ENCODE measurements at regions not wholly inside any gene's neighbourhood (a gene's known extent, or its start where the extent isn't known, plus 50 kb on each side); places are given as distances from the start of the nearest gene placed in this dataset.
A peak's percentile ranks its signal among the peaks of the same experiment; 100 is the strongest.

DNA sequence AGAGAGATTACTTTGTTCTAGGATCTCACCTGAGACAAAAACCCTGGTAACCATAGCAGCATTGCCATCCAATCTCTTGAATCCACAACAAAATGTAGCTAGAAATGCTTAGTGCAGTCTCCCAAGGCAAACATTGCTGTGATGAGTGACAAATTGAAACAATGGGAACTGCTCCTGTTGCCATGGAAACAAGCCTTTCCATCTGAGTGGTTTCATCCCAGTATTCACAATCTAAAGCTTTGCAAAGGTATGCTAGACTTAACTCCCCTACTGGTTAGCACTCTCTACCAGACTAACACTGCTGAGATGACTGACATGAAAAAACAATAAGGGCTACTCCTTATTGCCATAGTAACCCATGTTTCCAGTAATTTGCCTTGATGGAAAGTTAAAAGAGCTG lies 172.6 kb upstream of the CNTN3 start:
- no peak overlapping the region for H2BK5ac ChIP-seq (ENCODE audit: low read depth, low read length, poor library complexity)
- peak; percentile 91 to 100 for DNase-seq
- H3K79me2 ChIP-seq (ENCODE audit: control insufficient read depth, insufficient read depth, low read length, poor library complexity), result no peaks in the 10 kb centered on the region
- no peak overlapping the region for H3K4me3 ChIP-seq (ENCODE audit: low read depth, low read length)
- H4K12ac ChIP-seq (ENCODE audit: low read depth, low read length), result no peak overlapping the region
- no peak overlapping the region for H3K23ac ChIP-seq (ENCODE audit: low read length)
- no peak overlapping the region for H4K8ac ChIP-seq (ENCODE audit: low read depth, low read length)
- H2BK120ac ChIP-seq (ENCODE audit: insufficient read depth, low read length, poor library complexity), result no peak overlapping the region
- no peak overlapping the region for H2AFZ ChIP-seq (ENCODE audit: insufficient read depth, low read length, poor library complexity)
- H3K9ac ChIP-seq (ENCODE audit: low read length), result no peak overlapping the region
- H3K27me3 ChIP-seq (ENCODE audit: insufficient read depth, low read length), result no peaks in the 10 kb centered on the region
- H3K79me1 ChIP-seq (ENCODE audit: low read length), result no peaks in the 10 kb centered on the region
- H3K18ac ChIP-seq (ENCODE audit: low read length), result no peak overlapping the region
- H3K9me3 ChIP-seq (ENCODE audit: insufficient read depth, low read depth, low read length), result no peaks in the 10 kb centered on the region
- no peaks in the 10 kb centered on the region for H3K4me1 ChIP-seq (ENCODE audit: control insufficient read depth in 1 of 2, insufficient read depth in 2 of 2, low read length in 2 of 2)
- no peak overlapping the region for H3K27ac ChIP-seq (ENCODE audit: low read depth, low read length)
- no peak overlapping the region for H4K91ac ChIP-seq (ENCODE audit: low read depth, low read length)
- no peaks in the 10 kb centered on the region for H3K36me3 ChIP-seq (ENCODE audit: control insufficient read depth in 1 of 2, insufficient read depth in 2 of 2, low read length in 2 of 2)
- H3K4me2 ChIP-seq (ENCODE audit: low read length), result no peak overlapping the region
- H2BK12ac ChIP-seq (ENCODE audit: low read length), result no peak overlapping the region
- no peak overlapping the region for H2AK5ac ChIP-seq (ENCODE audit: low read length)
- H3K4ac ChIP-seq (ENCODE audit: low read depth, low read length), result no peak overlapping the region
- no peak overlapping the region for H3K14ac ChIP-seq (ENCODE audit: low read length)

GRCh38 chr3:74771401-74771800 lies 156.9 kb upstream of the CNTN3 start:
- Histone ChIP-seq H4K12ac (ENCODE audit: low read depth, low read length) (no peak overlapping the region), H3K27ac (ENCODE audit: low read depth, low read length) (no peak overlapping the region), H2BK12ac (ENCODE audit: low read length) (no peak overlapping the region), H2AK5ac (ENCODE audit: low read length) (no peak overlapping the region), H3K9me3 (ENCODE audit: insufficient read depth, low read depth, low read length) (no peaks in the 10 kb centered on the region), H3K23ac (ENCODE audit: low read length) (no peak overlapping the region), H3K79me1 (ENCODE audit: low read length) (no peaks in the 10 kb centered on the region), H4K91ac (ENCODE audit: low read depth, low read length) (no peak overlapping the region), H2BK120ac (ENCODE audit: insufficient read depth, low read length, poor library complexity) (no peak overlapping the region), H3K18ac (ENCODE audit: low read length) (no peak overlapping the region), H3K9ac (ENCODE audit: low read length) (no peak overlapping the region), H2BK5ac (ENCODE audit: low read depth, low read length, poor library complexity) (no peak overlapping the region), H3K4ac (ENCODE audit: low read depth, low read length) (no peak overlapping the region), H3K27me3 (ENCODE audit: insufficient read depth, low read length) (no peaks in the 10 kb centered on the region), H3K4me2 (ENCODE audit: low read length) (no peak overlapping the region), H4K8ac (ENCODE audit: low read depth, low read length) (no peak overlapping the region), H3K79me2 (ENCODE audit: control insufficient read depth, insufficient read depth, low read length, poor library complexity) (no peaks in the 10 kb centered on the region), H3K36me3 (ENCODE audit: control insufficient read depth in 1 of 2, insufficient read depth in 2 of 2, low read length in 2 of 2) (no peaks in the 10 kb centered on the region), H3K4me3 (ENCODE audit: low read depth, low read length) (no peak overlapping the region), H2AFZ (ENCODE audit: insufficient read depth, low read length, poor library complexity) (no peak overlapping the region), H3K14ac (ENCODE audit: low read length) (no peak overlapping the region), H3K4me1 (ENCODE audit: control insufficient read depth in 1 of 2, insufficient read depth in 2 of 2, low read length in 2 of 2) (no peaks in the 10 kb centered on the region)
- no peak for DNase-seq
- no CpG with 5 or more reads among the region's 2 CpGs for WGBS (ENCODE audit: extremely low coverage, insufficient coverage, insufficient read length)

DNA sequence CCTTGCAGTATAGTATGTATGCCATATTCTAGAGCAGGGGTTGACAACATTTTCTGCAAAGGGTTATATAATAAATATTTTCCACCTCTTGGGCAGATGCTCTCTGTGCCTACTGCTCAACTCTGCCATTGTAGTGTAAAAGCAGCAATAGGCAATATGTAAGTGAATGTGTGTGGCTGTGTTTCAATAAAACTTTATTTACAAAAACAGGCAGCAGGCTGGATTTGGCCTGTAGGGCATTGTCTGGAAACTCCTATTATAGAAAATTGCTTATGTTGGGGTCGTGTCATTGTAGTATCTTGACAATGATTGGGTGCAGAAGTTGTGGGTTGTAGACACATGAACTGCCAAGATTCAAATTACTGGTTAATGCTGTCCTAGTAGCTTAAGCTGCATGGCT lies 153.6 kb upstream of the CNTN3 start:
- no peak overlapping the region for H3K4me2 ChIP-seq (ENCODE audit: low read length)
- WGBS (ENCODE audit: extremely low coverage, insufficient coverage, insufficient read length), result no CpG with 5 or more reads among the region's 1 CpG
- no peak overlapping the region for H4K12ac ChIP-seq (ENCODE audit: low read depth, low read length)
- H2BK12ac ChIP-seq (ENCODE audit: low read length), result no peak overlapping the region
- no peaks in the 10 kb centered on the region for H3K79me2 ChIP-seq (ENCODE audit: control insufficient read depth, insufficient read depth, low read length, poor library complexity)
- no peak overlapping the region for H4K91ac ChIP-seq (ENCODE audit: low read depth, low read length)
- H3K4me3 ChIP-seq (ENCODE audit: low read depth, low read length), result no peak overlapping the region
- no peak overlapping the region for H2AK5ac ChIP-seq (ENCODE audit: low read length)
- H3K4me1 ChIP-seq (ENCODE audit: control insufficient read depth in 1 of 2, insufficient read depth in 2 of 2, low read length in 2 of 2), result no peaks in the 10 kb centered on the region
- DNase-seq, result no peak
- no peak overlapping the region for H2BK5ac ChIP-seq (ENCODE audit: low read depth, low read length, poor library complexity)
- no peaks in the 10 kb centered on the region for H3K9me3 ChIP-seq (ENCODE audit: insufficient read depth, low read depth, low read length)
- no peaks in the 10 kb centered on the region for H3K27me3 ChIP-seq (ENCODE audit: insufficient read depth, low read length)
- H3K36me3 ChIP-seq (ENCODE audit: control insufficient read depth in 1 of 2, insufficient read depth in 2 of 2, low read length in 2 of 2), result no peaks in the 10 kb centered on the region
- H3K27ac ChIP-seq (ENCODE audit: low read depth, low read length), result no peak overlapping the region
- H2BK120ac ChIP-seq (ENCODE audit: insufficient read depth, low read length, poor library complexity), result no peak overlapping the region
- no peak overlapping the region for H3K23ac ChIP-seq (ENCODE audit: low read length)
- H4K8ac ChIP-seq (ENCODE audit: low read depth, low read length), result no peak overlapping the region
- no peaks in the 10 kb centered on the region for H3K79me1 ChIP-seq (ENCODE audit: low read length)
- H2AFZ ChIP-seq (ENCODE audit: insufficient read depth, low read length, poor library complexity), result no peak overlapping the region
- no peak overlapping the region for H3K18ac ChIP-seq (ENCODE audit: low read length)
- H3K4ac ChIP-seq (ENCODE audit: low read depth, low read length), result no peak overlapping the region
- no peak overlapping the region for H3K14ac ChIP-seq (ENCODE audit: low read length)
- no peak overlapping the region for H3K9ac ChIP-seq (ENCODE audit: low read length)

DNA sequence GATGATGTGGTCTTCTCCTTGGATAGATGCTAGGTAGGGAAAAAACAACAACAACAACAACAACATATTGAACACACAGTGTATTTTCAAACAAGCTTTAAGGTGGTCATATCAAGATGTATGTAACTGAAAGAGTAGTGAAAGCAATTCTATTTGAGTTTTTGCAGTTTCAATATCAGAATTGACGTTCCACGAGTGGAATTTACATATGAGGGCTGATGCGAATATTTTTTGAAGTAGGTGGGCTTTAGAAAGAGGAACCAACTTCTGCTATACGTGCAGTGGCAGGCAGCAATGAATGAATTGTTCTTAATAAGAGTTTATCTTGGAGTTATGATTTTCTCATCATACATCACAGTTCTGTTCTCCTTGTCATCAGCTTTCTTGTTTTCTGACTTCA lies 151.9 kb upstream of the CNTN3 start:
- Histone ChIP-seq H3K4me1 (ENCODE audit: control insufficient read depth in 1 of 2, insufficient read depth in 2 of 2, low read length in 2 of 2) (no peaks in the 10 kb centered on the region), H3K4me2 (ENCODE audit: low read length) (no peak overlapping the region), H4K8ac (ENCODE audit: low read depth, low read length) (no peak overlapping the region), H3K23ac (ENCODE audit: low read length) (no peak overlapping the region), H3K79me2 (ENCODE audit: control insufficient read depth, insufficient read depth, low read length, poor library complexity) (no peaks in the 10 kb centered on the region), H2BK120ac (ENCODE audit: insufficient read depth, low read length, poor library complexity) (no peak overlapping the region), H3K27ac (ENCODE audit: low read depth, low read length) (no peak overlapping the region), H3K36me3 (ENCODE audit: control insufficient read depth in 1 of 2, insufficient read depth in 2 of 2, low read length in 2 of 2) (no peaks in the 10 kb centered on the region), H4K12ac (ENCODE audit: low read depth, low read length) (no peak overlapping the region), H3K18ac (ENCODE audit: low read length) (no peak overlapping the region), H3K14ac (ENCODE audit: low read length) (no peak overlapping the region), H2AFZ (ENCODE audit: insufficient read depth, low read length, poor library complexity) (no peak overlapping the region), H3K79me1 (ENCODE audit: low read length) (no peaks in the 10 kb centered on the region), H2BK12ac (ENCODE audit: low read length) (no peak overlapping the region), H3K4me3 (ENCODE audit: low read depth, low read length) (no peak overlapping the region), H3K9me3 (ENCODE audit: insufficient read depth, low read depth, low read length) (no peaks in the 10 kb centered on the region), H3K9ac (ENCODE audit: low read length) (no peak overlapping the region), H2BK5ac (ENCODE audit: low read depth, low read length, poor library complexity) (no peak overlapping the region), H3K4ac (ENCODE audit: low read depth, low read length) (no peak overlapping the region), H2AK5ac (ENCODE audit: low read length) (no peak overlapping the region), H4K91ac (ENCODE audit: low read depth, low read length) (no peak overlapping the region), H3K27me3 (ENCODE audit: insufficient read depth, low read length) (no peaks in the 10 kb centered on the region)
- no CpG with 5 or more reads among the region's 4 CpGs for WGBS (ENCODE audit: extremely low coverage, insufficient coverage, insufficient read length)
- DNase-seq, result no peak

DNA sequence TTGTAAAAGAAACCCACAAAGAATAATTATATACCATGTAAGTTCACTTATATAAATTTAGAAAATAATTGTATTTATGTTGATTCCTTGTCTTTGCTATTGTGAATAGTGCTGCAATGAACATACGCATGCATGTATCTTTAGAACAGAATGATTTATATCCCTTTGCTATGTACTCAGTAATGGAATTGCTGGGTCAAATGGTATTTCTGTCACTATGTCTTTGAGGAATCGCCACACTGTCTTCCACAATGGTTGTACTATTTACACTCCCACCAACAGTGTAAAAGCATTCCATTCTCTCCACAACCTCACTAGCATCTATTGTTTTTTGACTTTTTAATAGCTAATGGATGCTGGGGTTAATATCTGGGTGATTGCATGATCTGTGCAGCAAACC lies 149.4 kb upstream of the CNTN3 start:
- Histone ChIP-seq H2BK12ac (ENCODE audit: low read length) (no peak overlapping the region), H4K8ac (ENCODE audit: low read depth, low read length) (no peak overlapping the region), H3K36me3 (ENCODE audit: control insufficient read depth in 1 of 2, insufficient read depth in 2 of 2, low read length in 2 of 2) (no peaks in the 10 kb centered on the region), H3K23ac (ENCODE audit: low read length) (no peak overlapping the region), H3K79me1 (ENCODE audit: low read length) (no peaks in the 10 kb centered on the region), H3K4me1 (ENCODE audit: control insufficient read depth in 1 of 2, insufficient read depth in 2 of 2, low read length in 2 of 2) (no peaks in the 10 kb centered on the region), H3K79me2 (ENCODE audit: control insufficient read depth, insufficient read depth, low read length, poor library complexity) (no peaks in the 10 kb centered on the region), H3K27me3 (ENCODE audit: insufficient read depth, low read length) (no peaks in the 10 kb centered on the region), H3K14ac (ENCODE audit: low read length) (no peak overlapping the region), H3K18ac (ENCODE audit: low read length) (no peak overlapping the region), H2AK5ac (ENCODE audit: low read length) (no peak overlapping the region), H3K4me3 (ENCODE audit: low read depth, low read length) (no peak overlapping the region), H3K27ac (ENCODE audit: low read depth, low read length) (no peak overlapping the region), H3K4me2 (ENCODE audit: low read length) (no peak overlapping the region), H4K12ac (ENCODE audit: low read depth, low read length) (no peak overlapping the region), H4K91ac (ENCODE audit: low read depth, low read length) (no peak overlapping the region), H3K9ac (ENCODE audit: low read length) (no peak overlapping the region), H2BK120ac (ENCODE audit: insufficient read depth, low read length, poor library complexity) (no peak overlapping the region), H3K4ac (ENCODE audit: low read depth, low read length) (no peak overlapping the region), H3K9me3 (ENCODE audit: insufficient read depth, low read depth, low read length) (no peaks in the 10 kb centered on the region), H2BK5ac (ENCODE audit: low read depth, low read length, poor library complexity) (no peak overlapping the region), H2AFZ (ENCODE audit: insufficient read depth, low read length, poor library complexity) (no peak overlapping the region)
- no peak for DNase-seq
- no CpG with 5 or more reads among the region's 2 CpGs for WGBS (ENCODE audit: extremely low coverage, insufficient coverage, insufficient read length)
